Jurkat, Clone E6-1 (cell line): ENCODE measurements at regions not wholly inside any gene's neighbourhood (a gene's known extent, or its start where the extent isn't known, plus 50 kb on each side); places are given as distances from the start of the nearest gene placed in this dataset.

ENCODE experiments used
- DNase-seq: peaks from one replicate; pipeline ENCODE4 v3.0.0-alpha.2; 2011; ENCODE audit warnings: low read depth, low spot score
- H3K4me3 ChIP-seq: 2 replicates; pipeline ENCODE4 v1.5.1; 2011; ENCODE audit warnings: mild to moderate bottlenecking, low read length, control low read depth, moderate library complexity

- DNase-seq, result no peak
Observed at GRCh38 chr9:113800276-113800675, 75.8 kb upstream of the ZNF618 start.

GRCh38 chr9:113803811-113804589, 72.1 kb upstream of the ZNF618 start:
- H3K4me3 ChIP-seq, result no peak overlapping the region
- DNase-seq, result no peak

More at GRCh38 chr9:113800276-113800675, 75.8 kb upstream of the ZNF618 start:
- no peak overlapping the region for H3K4me3 ChIP-seq

GRCh38 chr9:113805486-113806132, 70.5 kb upstream of the ZNF618 start:
- no peak overlapping the region for H3K4me3 ChIP-seq
- DNase-seq, result no peak

GRCh38 chr9:113807173-113808061, 68.7 kb upstream of the ZNF618 start:
- H3K4me3 ChIP-seq, result no peak overlapping the region
- DNase-seq, result peak; percentile 38

GRCh38 chr9:113808391-113809358, 67.4 kb upstream of the ZNF618 start:
- H3K4me3 ChIP-seq, result no peak overlapping the region
- DNase-seq, result no peak

- no peak for DNase-seq
- no peak overlapping the region for H3K4me3 ChIP-seq
Observed at GRCh38 chr9:113817171-113817570, 58.9 kb upstream of the ZNF618 start.

- H3K4me3 ChIP-seq, result no peak overlapping the region
- no peak for DNase-seq
Observed at GRCh38 chr9:113818391-113818790, 57.7 kb upstream of the ZNF618 start.

GRCh38 chr9:113822315-113822714, 53.8 kb upstream of the ZNF618 start:
- DNase-seq, result no peak
- no peak overlapping the region for H3K4me3 ChIP-seq

- DNase-seq, result no peak
- no peak overlapping the region for H3K4me3 ChIP-seq
Observed at GRCh38 chr9:113823421-113823820, 52.7 kb upstream of the ZNF618 start.
